Hepatocyte (in vitro differentiated cells): ENCODE measurements at regions not wholly inside any gene's neighbourhood (a gene's known extent, or its start where the extent isn't known, plus 50 kb on each side); places are given as distances from the start of the nearest gene placed in this dataset.
"Not testable (repeated sequence)": the region's sequence is repeated elsewhere in the genome, so short reads cannot be mapped to it uniquely, and the experiment has no call there.

Experiments used
- DNase-seq: peaks from one replicate; pipeline ENCODE4 v3.0.0-alpha.2; 2016; ENCODE audit warnings: low spot score
- H2AFZ ChIP-seq: fragments of 200-600 bp; sonication (generic); 2 replicates; pipeline ENCODE4 v1.6.0; 2016; ENCODE audit warnings: antibody characterized with exemption, mild to moderate bottlenecking
- H3K27ac ChIP-seq: fragments of 200-600 bp; sonication (generic); 2 replicates; pipeline ENCODE4 v1.5.1; 2016; ENCODE audit warnings: mild to moderate bottlenecking
- H3K27me3 ChIP-seq: fragments of 200-600 bp; sonication (generic); 2 replicates; pipeline ENCODE4 v1.6.1; 2016
- H3K36me3 ChIP-seq: fragments of 200-600 bp; sonication (generic); replicated peaks from 2 replicates; pipeline ENCODE4 v1.5.1; 2016; ENCODE audit warnings: low read depth; ENCODE audit not compliant: insufficient read depth
- H3K4me1 ChIP-seq: fragments of 200-600 bp; sonication (generic); 2 replicates; pipeline ENCODE4 v1.5.1; 2016; ENCODE audit warnings: mild to moderate bottlenecking, moderate library complexity; ENCODE audit not compliant: insufficient read depth
- H3K4me2 ChIP-seq: fragments of 200-600 bp; sonication (generic); 2 replicates; pipeline ENCODE4 v1.6.0; 2016
- H3K4me3 ChIP-seq: fragments of 200-600 bp; sonication (generic); 2 replicates; pipeline ENCODE4 v1.5.1; 2016; ENCODE audit warnings: mild to moderate bottlenecking
- H3K79me2 ChIP-seq: fragments of 200-600 bp; sonication (generic); 2 replicates; pipeline ENCODE4 v1.6.0; 2017; ENCODE audit warnings: mild to moderate bottlenecking
- H3K9me2 ChIP-seq: fragments of 200-600 bp; sonication (generic); replicated peaks from 2 replicates; pipeline ENCODE4 v1.6.0; 2017; ENCODE audit warnings: mild to moderate bottlenecking; ENCODE audit not compliant: insufficient read depth
- H3K9me3 ChIP-seq: fragments of 200-600 bp; sonication (generic); 2 replicates; pipeline ENCODE4 v1.5.1; 2016; ENCODE audit warnings: low read depth, mild to moderate bottlenecking
- H4K20me1 ChIP-seq: fragments of 200-600 bp; sonication (generic); 2 replicates; pipeline ENCODE4 v1.6.0; 2016; ENCODE audit warnings: mild to moderate bottlenecking; ENCODE audit not compliant: insufficient read depth, poor library complexity, severe bottlenecking
- CTCF ChIP-seq: fragments of 200-600 bp; sonication (generic); IDR thresholded peaks from 2 replicates; pipeline ENCODE4 v1.5.1; 2016; ENCODE audit warnings: antibody characterized with exemption, mild to moderate bottlenecking; ENCODE audit not compliant: poor library complexity
- EZH2 ChIP-seq: fragments of 200-600 bp; sonication (generic); IDR thresholded peaks from 2 replicates; pipeline ENCODE4 v1.6.1; 2016; ENCODE audit warnings: antibody characterized with exemption, mild to moderate bottlenecking, borderline replicate concordance
- EZH2phosphoT487 ChIP-seq: fragments of 200-600 bp; sonication (generic); IDR thresholded peaks from one replicate; pipeline ENCODE4 v1.6.1; 2018; ENCODE audit warnings: antibody characterized with exemption, mild to moderate bottlenecking, low read depth, moderate library complexity; ENCODE audit not compliant: unreplicated experiment, severe bottlenecking
- WGBS: methylation state at CpG from one replicate; pipeline ENCODE4 v1.1.6; 2016; ENCODE audit warnings: low lambda C conversion rate; ENCODE audit errors: missing lambda C conversion rate; 5-methylcytosine and 5-hydroxymethylcytosine counted together

DNA sequence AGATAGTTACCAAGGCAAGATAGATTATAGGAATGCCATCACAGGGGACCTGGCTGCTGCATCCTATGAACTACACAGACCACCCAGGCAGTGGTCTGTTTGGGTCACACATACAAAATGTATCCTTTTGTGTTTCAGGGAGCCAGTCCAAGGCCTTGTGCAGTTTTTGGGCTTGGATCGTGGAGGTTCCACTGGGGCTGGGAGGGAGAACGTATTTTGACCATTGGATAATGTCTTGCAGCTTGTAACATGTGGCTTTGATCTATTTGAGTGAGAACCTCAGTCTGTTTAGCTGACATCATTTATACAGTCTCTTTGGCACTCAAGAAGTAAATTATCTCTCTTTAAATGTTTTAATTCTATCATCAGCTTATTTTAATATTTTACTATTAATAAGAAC, 147.3 kb downstream of the DUSP10 start:
- no peak for DNase-seq
- Histone ChIP-seq H3K79me2 (no peaks in the 10 kb centered on the region), H3K4me3 (no peak overlapping the region), H3K9me3 (no peaks in the 10 kb centered on the region), H3K4me2 (no peak overlapping the region), H3K4me1 (no peaks in the 10 kb centered on the region), H3K27ac (no peak overlapping the region), H3K27me3 (no peaks in the 10 kb centered on the region), H3K36me3 (no peaks in the 10 kb centered on the region), H4K20me1 (no peaks in the 10 kb centered on the region), H2AFZ (no peak overlapping the region), H3K9me2 (no peaks in the 10 kb centered on the region)
- WGBS: 54% methylated on average over 2 of the region's 2 CpGs
- TF ChIP-seq CTCF (no peak), EZH2 (no peak), EZH2phosphoT487 (no peak)

DNA sequence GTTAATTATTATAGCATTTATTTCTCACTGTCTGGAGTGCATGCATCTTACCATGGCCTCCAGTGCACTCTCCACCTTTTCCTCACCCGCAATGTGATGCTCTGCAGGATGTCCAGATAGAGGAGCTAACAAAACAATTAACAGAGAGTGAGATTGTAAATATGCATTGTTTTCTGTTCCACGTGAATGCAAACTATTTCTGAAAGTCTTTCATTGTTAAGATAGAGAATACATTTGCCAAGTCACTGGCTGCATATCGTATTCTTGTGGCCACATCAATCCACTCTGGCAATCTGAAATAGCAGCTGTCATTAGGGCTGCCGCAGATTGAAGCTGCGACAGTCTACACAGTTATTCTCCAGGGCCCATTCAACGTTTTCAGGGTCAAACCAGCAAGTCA, 143.8 kb downstream of the DUSP10 start:
- no peak for TF ChIP-seq EZH2
- TF ChIP-seq EZH2phosphoT487: no peak
- no peak for TF ChIP-seq CTCF
- Histone ChIP-seq H2AFZ (no peak overlapping the region), H3K36me3 (no peaks in the 10 kb centered on the region), H3K9me3 (no peaks in the 10 kb centered on the region), H3K27me3 (no peaks in the 10 kb centered on the region), H3K27ac (no peak overlapping the region), H3K9me2 (no peaks in the 10 kb centered on the region), H3K4me3 (no peak overlapping the region), H3K4me2 (no peak overlapping the region), H4K20me1 (no peaks in the 10 kb centered on the region), H3K4me1 (no peaks in the 10 kb centered on the region), H3K79me2 (no peaks in the 10 kb centered on the region)
- 75% methylated on average over 6 of the region's 6 CpGs for WGBS
- no peak for DNase-seq

- Histone ChIP-seq H3K4me3 (no peak overlapping the region), H3K4me2 (no peak overlapping the region), H4K20me1 (no peaks in the 10 kb centered on the region), H3K27ac (no peak overlapping the region), H3K9me2 (no peaks in the 10 kb centered on the region), H3K27me3 (no peaks in the 10 kb centered on the region), H3K36me3 (no peaks in the 10 kb centered on the region), H3K9me3 (no peaks in the 10 kb centered on the region), H3K79me2 (no peaks in the 10 kb centered on the region), H3K4me1 (no peaks in the 10 kb centered on the region), H2AFZ (no peak overlapping the region)
- TF ChIP-seq EZH2phosphoT487 (no peak), EZH2 (no peak), CTCF (no peak)
- no peak for DNase-seq
Observed at GRCh38 chr1:221601166-221601565, 140.7 kb downstream of the DUSP10 start.

DNA sequence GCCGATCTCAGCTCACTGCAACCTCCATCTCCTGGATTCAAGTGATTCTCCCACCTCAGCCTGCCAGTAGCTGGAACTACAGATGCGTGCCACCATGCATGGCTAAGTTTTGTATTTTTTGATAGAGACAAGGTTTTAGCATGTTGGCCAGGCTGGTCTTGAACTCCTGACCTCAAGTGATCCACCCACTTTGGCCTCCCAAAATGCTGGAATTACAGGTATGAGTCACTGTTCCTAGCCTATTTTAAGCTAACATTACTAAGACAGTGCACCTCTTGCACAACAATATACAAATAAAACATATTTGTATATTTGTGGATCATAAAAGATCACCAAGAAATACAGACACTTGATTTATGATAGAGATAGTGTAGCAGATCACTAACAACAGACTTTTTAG, 139.1 kb downstream of the DUSP10 start:
- 93% methylated on average over 2 of the region's 2 CpGs for WGBS
- no peaks in the 10 kb centered on the region for H3K27me3 ChIP-seq
- no peak overlapping the region for H2AFZ ChIP-seq

DNA sequence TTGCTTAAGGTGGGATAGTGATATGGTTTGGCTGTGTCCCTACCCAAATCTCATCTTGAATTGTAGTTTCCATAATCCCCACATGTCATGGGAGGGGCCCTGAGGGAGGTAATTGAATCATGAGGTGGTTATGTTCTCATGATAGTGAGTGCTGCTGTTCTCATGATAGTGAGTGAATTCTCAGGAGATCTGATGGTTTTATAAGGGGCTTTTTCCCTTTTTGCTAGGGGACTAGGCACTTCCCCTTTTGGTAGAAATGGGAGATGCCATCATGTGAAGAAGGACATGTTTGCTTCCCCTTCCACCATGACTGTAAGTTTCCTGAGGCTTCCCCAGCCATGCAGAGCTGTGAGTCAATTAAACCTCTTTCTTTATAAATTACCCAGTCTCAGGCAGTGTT, 137.5 kb downstream of the DUSP10 start:
- not testable (repeated sequence) for H3K4me1 ChIP-seq, H3K27ac ChIP-seq, H3K4me3 ChIP-seq, H4K20me1 ChIP-seq, H3K36me3 ChIP-seq, H2AFZ ChIP-seq, H3K9me3 ChIP-seq, H3K4me2 ChIP-seq, H3K79me2 ChIP-seq, DNase-seq, H3K9me2 ChIP-seq, H3K27me3 ChIP-seq

More for the DNA sequence above, 139.1 kb downstream of the DUSP10 start:
- Histone ChIP-seq H3K27ac (no peak overlapping the region), H3K36me3 (no peaks in the 10 kb centered on the region), H3K4me1 (no peaks in the 10 kb centered on the region), H3K9me2 (no peaks in the 10 kb centered on the region), H3K4me3 (no peak overlapping the region), H3K4me2 (no peak overlapping the region), H3K9me3 (no peaks in the 10 kb centered on the region), H3K79me2 (no peaks in the 10 kb centered on the region), H4K20me1 (no peaks in the 10 kb centered on the region)
- no peak for DNase-seq
- no peak for TF ChIP-seq EZH2
- TF ChIP-seq EZH2phosphoT487: no peak
- TF ChIP-seq CTCF: no peak
